ENCODE measurements at regions not wholly inside any gene's neighbourhood (a gene's known extent, or its start where the extent isn't known, plus 50 kb on each side); places are given as distances from the start of the nearest gene placed in this dataset.

GRCh38 chr3:168534761-168535160, 439.0 kb upstream of the GOLIM4 start:
- Mint-ChIP-seq H3K4me1 (ENCODE audit: insufficient read depth, unreplicated experiment) (no peaks in the 10 kb centered on the region), H3K27ac (ENCODE audit: low read depth, unreplicated experiment) (no peak overlapping the region), H3K27me3 (ENCODE audit: insufficient read depth, unreplicated experiment) (peaks cover 95% of the 10 kb centered on the region), H3K4me3 (ENCODE audit: unreplicated experiment) (no peak overlapping the region), H3K9me3 (ENCODE audit: unreplicated experiment) (no peaks in the 10 kb centered on the region), H3K36me3 (ENCODE audit: insufficient read depth, unreplicated experiment) (no peaks in the 10 kb centered on the region)
- POLR2A ChIA-PET, result interaction anchor here (0.6 kb wide), 1 partner anchor 1737 kb away, joined by 3 read pairs; no protein-coding TSS in a partner anchor
- intact Hi-C loops (cut with micrococcal nuclease), result no loop called here
- BruUV-seq (replicated peaks), result no TSS peak
- no peak for TF ChIP-seq CTCF (IDR thresholded peaks at IDR 0.05; ENCODE audit: unreplicated experiment)
- CTCF ChIA-PET, result no interaction called here
- no peak for DNase-seq (ENCODE audit: unreplicated experiment)

- Mint-ChIP-seq H3K27ac (ENCODE audit: low read depth, unreplicated experiment) (no peak overlapping the region), H3K36me3 (ENCODE audit: insufficient read depth, unreplicated experiment) (no peaks in the 10 kb centered on the region), H3K4me3 (ENCODE audit: unreplicated experiment) (no peak overlapping the region), H3K27me3 (ENCODE audit: insufficient read depth, unreplicated experiment) (peaks cover 95% of the 10 kb centered on the region), H3K4me1 (ENCODE audit: insufficient read depth, unreplicated experiment) (no peaks in the 10 kb centered on the region), H3K9me3 (ENCODE audit: unreplicated experiment) (no peaks in the 10 kb centered on the region)
- DNase-seq (ENCODE audit: unreplicated experiment), result no peak
- POLR2A ChIA-PET, result no interaction called here
- no TSS peak for BruUV-seq (replicated peaks)
- CTCF ChIA-PET, result interaction anchor here (0.6 kb wide), 1 partner anchor 320 kb away, joined by 3 read pairs; no protein-coding TSS in a partner anchor
- intact Hi-C loops (cut with micrococcal nuclease), result no loop called here
- TF ChIP-seq CTCF (IDR thresholded peaks at IDR 0.05; ENCODE audit: unreplicated experiment), result no peak
Measured at GRCh38 chr3:168533600-168533999, 437.9 kb upstream of the GOLIM4 start.

GRCh38 chr3:168532135-168532534, 436.4 kb upstream of the GOLIM4 start:
- ChIA-PET CTCF (no interaction called here), POLR2A (no interaction called here)
- Mint-ChIP-seq H3K4me3 (ENCODE audit: unreplicated experiment) (no peak overlapping the region), H3K27me3 (ENCODE audit: insufficient read depth, unreplicated experiment) (peaks cover 93% of the 10 kb centered on the region), H3K36me3 (ENCODE audit: insufficient read depth, unreplicated experiment) (no peaks in the 10 kb centered on the region), H3K4me1 (ENCODE audit: insufficient read depth, unreplicated experiment) (no peaks in the 10 kb centered on the region), H3K9me3 (ENCODE audit: unreplicated experiment) (no peaks in the 10 kb centered on the region), H3K27ac (ENCODE audit: low read depth, unreplicated experiment) (no peak overlapping the region)
- TF ChIP-seq CTCF (IDR thresholded peaks at IDR 0.05; ENCODE audit: unreplicated experiment), result no peak
- intact Hi-C loops (cut with micrococcal nuclease), result no loop called here
- DNase-seq (ENCODE audit: unreplicated experiment), result no peak
- no TSS peak for BruUV-seq (replicated peaks)

- Mint-ChIP-seq H3K9me3 (ENCODE audit: unreplicated experiment) (no peaks in the 10 kb centered on the region), H3K36me3 (ENCODE audit: insufficient read depth, unreplicated experiment) (no peaks in the 10 kb centered on the region), H3K4me3 (ENCODE audit: unreplicated experiment) (no peak overlapping the region), H3K4me1 (ENCODE audit: insufficient read depth, unreplicated experiment) (no peaks in the 10 kb centered on the region), H3K27me3 (ENCODE audit: insufficient read depth, unreplicated experiment) (peaks cover 93% of the 10 kb centered on the region), H3K27ac (ENCODE audit: low read depth, unreplicated experiment) (no peak overlapping the region)
- CTCF ChIA-PET, result no interaction called here
- no peak for DNase-seq (ENCODE audit: unreplicated experiment)
- intact Hi-C loops (cut with micrococcal nuclease), result no loop called here
- POLR2A ChIA-PET, result no interaction called here
- no TSS peak for BruUV-seq (replicated peaks)
- TF ChIP-seq CTCF (IDR thresholded peaks at IDR 0.05; ENCODE audit: unreplicated experiment), result no peak
Measured at GRCh38 chr3:168531116-168531515, 435.4 kb upstream of the GOLIM4 start.
